ENCODE measurements at regions not wholly inside any gene's neighbourhood (a gene's known extent, or its start where the extent isn't known, plus 50 kb on each side); places are given as distances from the start of the nearest gene placed in this dataset.

DNA sequence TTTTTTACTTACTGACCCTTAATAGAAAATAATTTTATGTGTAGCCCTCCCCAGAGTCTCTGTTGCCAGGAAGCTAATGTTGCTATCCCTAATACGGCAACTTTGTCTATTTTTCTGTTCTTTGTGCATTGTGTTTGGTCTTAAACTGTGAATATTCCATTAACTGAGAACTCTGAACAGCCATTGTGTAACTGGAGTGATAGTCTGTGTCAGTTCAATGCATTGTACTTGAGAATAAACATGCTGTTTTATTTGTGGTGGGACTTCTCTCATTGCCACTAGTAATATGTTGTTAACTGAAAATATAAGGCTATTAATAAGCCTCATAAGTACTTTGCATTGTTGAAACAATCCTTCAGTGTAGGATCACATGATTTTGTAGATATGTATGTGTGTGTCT is 278.3 kb upstream of the DMRT1 start (continued):
- TF ChIP-seq, protein P1, sequence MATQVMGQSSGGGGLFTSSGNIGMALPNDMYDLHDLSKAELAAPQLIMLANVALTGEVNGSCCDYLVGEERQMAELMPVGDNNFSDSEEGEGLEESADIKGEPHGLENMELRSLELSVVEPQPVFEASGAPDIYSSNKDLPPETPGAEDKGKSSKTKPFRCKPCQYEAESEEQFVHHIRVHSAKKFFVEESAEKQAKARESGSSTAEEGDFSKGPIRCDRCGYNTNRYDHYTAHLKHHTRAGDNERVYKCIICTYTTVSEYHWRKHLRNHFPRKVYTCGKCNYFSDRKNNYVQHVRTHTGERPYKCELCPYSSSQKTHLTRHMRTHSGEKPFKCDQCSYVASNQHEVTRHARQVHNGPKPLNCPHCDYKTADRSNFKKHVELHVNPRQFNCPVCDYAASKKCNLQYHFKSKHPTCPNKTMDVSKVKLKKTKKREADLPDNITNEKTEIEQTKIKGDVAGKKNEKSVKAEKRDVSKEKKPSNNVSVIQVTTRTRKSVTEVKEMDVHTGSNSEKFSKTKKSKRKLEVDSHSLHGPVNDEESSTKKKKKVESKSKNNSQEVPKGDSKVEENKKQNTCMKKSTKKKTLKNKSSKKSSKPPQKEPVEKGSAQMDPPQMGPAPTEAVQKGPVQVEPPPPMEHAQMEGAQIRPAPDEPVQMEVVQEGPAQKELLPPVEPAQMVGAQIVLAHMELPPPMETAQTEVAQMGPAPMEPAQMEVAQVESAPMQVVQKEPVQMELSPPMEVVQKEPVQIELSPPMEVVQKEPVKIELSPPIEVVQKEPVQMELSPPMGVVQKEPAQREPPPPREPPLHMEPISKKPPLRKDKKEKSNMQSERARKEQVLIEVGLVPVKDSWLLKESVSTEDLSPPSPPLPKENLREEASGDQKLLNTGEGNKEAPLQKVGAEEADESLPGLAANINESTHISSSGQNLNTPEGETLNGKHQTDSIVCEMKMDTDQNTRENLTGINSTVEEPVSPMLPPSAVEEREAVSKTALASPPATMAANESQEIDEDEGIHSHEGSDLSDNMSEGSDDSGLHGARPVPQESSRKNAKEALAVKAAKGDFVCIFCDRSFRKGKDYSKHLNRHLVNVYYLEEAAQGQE (IDR thresholded peaks at IDR 0.05) = no peak
- TF ChIP-seq YY1 (IDR thresholded peaks at IDR 0.05) (no peak), FOXA2 (IDR thresholded peaks at IDR 0.05) (no peak), FOXA1 (IDR thresholded peaks at IDR 0.05) (no peak), SP1 (IDR thresholded peaks at IDR 0.05) (no peak)

DNA sequence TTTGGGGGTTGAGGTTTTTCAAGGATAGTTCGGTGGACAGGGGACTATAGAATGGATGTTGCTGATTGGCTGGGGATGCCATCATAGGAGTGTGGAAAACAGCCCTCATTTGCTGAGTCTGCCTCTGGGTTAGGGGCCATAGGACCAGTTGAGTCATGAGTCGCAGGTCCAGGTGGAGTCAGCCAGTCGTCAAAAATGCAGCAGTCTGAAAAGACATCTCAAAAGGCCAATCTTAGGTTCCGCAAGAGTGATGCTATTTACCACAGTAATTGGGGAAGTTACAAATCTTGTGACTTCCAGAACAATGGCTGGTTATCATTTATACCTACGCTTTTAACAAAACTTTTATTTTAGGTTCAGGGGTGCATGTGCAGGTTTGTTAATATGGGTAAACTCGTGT is 276.0 kb upstream of the DMRT1 start:
- H3K36me3 ChIP-seq (ENCODE audit: control insufficient read depth in 4 of 4, insufficient read depth in 3 of 4, low read depth in 1 of 4, low read length in 3 of 4) = no peaks in the 10 kb centered on the region
- WGBS = 94% methylated on average over 6 of the region's 6 CpGs
- peaks cover 0 to 13% (median 4%) of the 10 kb centered on the region in 4 donors for H3K4me1 ChIP-seq (ENCODE audit: control insufficient read depth in 4 of 4, insufficient read depth in 4 of 4, low read length in 3 of 4)
- no peak for DNase-seq (ENCODE audit: low spot score)
- H3K4me3 ChIP-seq (ENCODE audit: low read depth in 1 of 3, low read length in 3 of 3) = no peak overlapping the region
- peaks cover 0 to 2% (median 0%) of the 10 kb centered on the region in 4 donors for H3K9me3 ChIP-seq (ENCODE audit: control insufficient read depth in 4 of 4, low read length in 3 of 4)
- H3K9ac ChIP-seq (ENCODE audit: low read depth in 1 of 2, low read length in 2 of 2) = no peak overlapping the region
- no peak overlapping the region for H3K27ac ChIP-seq (ENCODE audit: low read depth in 1 of 2, low read length in 2 of 2)
- no peaks in the 10 kb centered on the region for H3K27me3 ChIP-seq (ENCODE audit: control insufficient read depth in 4 of 4, insufficient read depth in 4 of 4, low read length in 3 of 4)
- TF ChIP-seq, protein P2, sequence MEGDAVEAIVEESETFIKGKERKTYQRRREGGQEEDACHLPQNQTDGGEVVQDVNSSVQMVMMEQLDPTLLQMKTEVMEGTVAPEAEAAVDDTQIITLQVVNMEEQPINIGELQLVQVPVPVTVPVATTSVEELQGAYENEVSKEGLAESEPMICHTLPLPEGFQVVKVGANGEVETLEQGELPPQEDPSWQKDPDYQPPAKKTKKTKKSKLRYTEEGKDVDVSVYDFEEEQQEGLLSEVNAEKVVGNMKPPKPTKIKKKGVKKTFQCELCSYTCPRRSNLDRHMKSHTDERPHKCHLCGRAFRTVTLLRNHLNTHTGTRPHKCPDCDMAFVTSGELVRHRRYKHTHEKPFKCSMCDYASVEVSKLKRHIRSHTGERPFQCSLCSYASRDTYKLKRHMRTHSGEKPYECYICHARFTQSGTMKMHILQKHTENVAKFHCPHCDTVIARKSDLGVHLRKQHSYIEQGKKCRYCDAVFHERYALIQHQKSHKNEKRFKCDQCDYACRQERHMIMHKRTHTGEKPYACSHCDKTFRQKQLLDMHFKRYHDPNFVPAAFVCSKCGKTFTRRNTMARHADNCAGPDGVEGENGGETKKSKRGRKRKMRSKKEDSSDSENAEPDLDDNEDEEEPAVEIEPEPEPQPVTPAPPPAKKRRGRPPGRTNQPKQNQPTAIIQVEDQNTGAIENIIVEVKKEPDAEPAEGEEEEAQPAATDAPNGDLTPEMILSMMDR (IDR thresholded peaks at IDR 0.05; ENCODE audit: low read depth, low read length, missing input control) = no peak
- no peak for TF ChIP-seq JUND (IDR thresholded peaks at IDR 0.05)
- no peak for TF ChIP-seq YY1 (IDR thresholded peaks at IDR 0.05)
- TF ChIP-seq, protein P1 (IDR thresholded peaks at IDR 0.05) = no peak
- no peak for TF ChIP-seq NR2F2 (IDR thresholded peaks at IDR 0.05)
- TF ChIP-seq, protein P3, sequence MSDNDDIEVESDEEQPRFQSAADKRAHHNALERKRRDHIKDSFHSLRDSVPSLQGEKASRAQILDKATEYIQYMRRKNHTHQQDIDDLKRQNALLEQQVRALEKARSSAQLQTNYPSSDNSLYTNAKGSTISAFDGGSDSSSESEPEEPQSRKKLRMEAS (IDR thresholded peaks at IDR 0.05) = no peak
- TF ChIP-seq FOXA2 (IDR thresholded peaks at IDR 0.05) = no peak
- no peak for TF ChIP-seq EGR1 (IDR thresholded peaks at IDR 0.05; ENCODE audit: low read depth in 2 of 2)
- no peak for TF ChIP-seq RAD21 (IDR thresholded peaks at IDR 0.05)
- TF ChIP-seq GABPA (IDR thresholded peaks at IDR 0.05 in 1 of 2, conservative IDR thresholded peaks at IDR 0.05 in 1 of 2) = no peak
- TF ChIP-seq FOXA1 (IDR thresholded peaks at IDR 0.05) = no peak
- TF ChIP-seq, protein P4, sequence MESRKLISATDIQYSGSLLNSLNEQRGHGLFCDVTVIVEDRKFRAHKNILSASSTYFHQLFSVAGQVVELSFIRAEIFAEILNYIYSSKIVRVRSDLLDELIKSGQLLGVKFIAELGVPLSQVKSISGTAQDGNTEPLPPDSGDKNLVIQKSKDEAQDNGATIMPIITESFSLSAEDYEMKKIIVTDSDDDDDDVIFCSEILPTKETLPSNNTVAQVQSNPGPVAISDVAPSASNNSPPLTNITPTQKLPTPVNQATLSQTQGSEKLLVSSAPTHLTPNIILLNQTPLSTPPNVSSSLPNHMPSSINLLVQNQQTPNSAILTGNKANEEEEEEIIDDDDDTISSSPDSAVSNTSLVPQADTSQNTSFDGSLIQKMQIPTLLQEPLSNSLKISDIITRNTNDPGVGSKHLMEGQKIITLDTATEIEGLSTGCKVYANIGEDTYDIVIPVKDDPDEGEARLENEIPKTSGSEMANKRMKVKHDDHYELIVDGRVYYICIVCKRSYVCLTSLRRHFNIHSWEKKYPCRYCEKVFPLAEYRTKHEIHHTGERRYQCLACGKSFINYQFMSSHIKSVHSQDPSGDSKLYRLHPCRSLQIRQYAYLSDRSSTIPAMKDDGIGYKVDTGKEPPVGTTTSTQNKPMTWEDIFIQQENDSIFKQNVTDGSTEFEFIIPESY (IDR thresholded peaks at IDR 0.05) = no peak
- TF ChIP-seq TAF1 (conservative IDR thresholded peaks at IDR 0.05) = no peak
- no peak for TF ChIP-seq HNF4G (IDR thresholded peaks at IDR 0.05)
- no peak for TF ChIP-seq RXRA (IDR thresholded peaks at IDR 0.05)
